RKO (cell line): ENCODE measurements at regions not wholly inside any gene's neighbourhood (a gene's known extent, or its start where the extent isn't known, plus 50 kb on each side); places are given as distances from the start of the nearest gene placed in this dataset.
"Not testable (repeated sequence)": the region's sequence is repeated elsewhere in the genome, so short reads cannot be mapped to it uniquely, and the experiment has no call there.

Experiments
- DNase-seq: peaks from one replicate; pipeline ENCODE4 v3.0.0-alpha.2; 2016; ENCODE audit warnings: low spot score

DNA sequence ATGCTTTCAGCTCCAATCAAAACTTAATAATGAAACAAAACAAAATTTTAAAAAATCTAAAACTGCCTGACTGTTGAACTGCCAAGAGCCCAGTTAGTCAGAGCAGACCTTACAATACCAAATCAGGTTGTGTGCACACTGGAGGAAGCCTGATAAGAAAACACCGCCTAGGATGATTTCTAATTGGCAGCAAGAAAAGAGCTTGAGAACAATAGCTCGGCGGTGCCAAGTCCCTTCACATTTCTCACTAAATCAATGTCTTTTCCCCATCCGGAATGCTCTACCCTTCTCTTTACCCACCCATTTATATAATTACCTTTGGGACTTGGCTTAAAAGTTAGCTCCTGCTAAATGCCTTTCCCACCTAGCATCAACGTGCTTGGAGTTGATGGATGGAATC is 256.7 kb downstream of the C12orf75 start:
- DNase-seq: no peak

- no peak for DNase-seq
Observed at GRCh38 chr12:105588106-105588505, 257.6 kb downstream of the C12orf75 start.

GRCh38 chr12:105590571-105590970 is 260.1 kb downstream of the C12orf75 start:
- DNase-seq: no peak

DNA sequence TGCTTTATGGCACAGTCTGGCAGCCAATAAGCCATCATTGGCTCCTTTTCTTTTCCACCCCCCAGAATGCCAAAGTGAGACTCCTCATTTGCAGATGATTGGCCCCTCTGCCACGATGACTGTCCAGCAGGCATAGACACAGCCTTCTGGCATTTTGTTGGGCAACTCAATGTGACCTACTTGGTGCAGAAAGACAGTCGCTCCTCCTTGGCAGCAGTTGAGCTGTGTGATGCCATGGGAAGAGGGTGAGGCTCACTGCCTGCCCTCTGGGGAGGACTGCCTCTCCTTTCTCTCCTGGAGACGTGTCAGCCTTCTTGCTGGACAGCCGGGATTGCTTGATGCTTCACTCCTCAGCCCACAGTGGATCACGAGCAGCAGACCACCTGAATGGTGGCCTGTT is 264.9 kb downstream of the C12orf75 start:
- no peak for DNase-seq

- no peak for DNase-seq
Observed at GRCh38 chr12:105596731-105597130, 266.2 kb downstream of the C12orf75 start.

DNA sequence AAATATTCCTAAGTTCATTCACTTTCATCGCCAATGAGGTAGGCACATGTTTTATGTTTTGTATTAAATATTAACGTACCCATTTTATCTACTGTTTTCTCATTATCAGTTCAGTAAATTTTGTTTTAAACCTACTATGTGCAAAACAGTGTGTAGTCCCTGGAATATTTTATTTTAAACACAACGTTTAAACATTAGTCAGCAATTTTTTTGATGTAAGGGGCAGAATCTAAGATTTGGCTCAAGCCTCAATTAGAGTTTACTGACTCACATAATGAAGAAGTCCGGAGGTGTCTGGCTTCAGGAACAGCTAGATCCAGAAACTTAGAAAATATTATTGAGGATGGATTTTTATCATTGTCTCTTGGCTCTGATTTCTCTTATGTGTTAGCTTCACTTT is 267.5 kb downstream of the C12orf75 start:
- no peak for DNase-seq

GRCh38 chr12:105600911-105601545 is 270.5 kb downstream of the C12orf75 start:
- DNase-seq: no peak

DNA sequence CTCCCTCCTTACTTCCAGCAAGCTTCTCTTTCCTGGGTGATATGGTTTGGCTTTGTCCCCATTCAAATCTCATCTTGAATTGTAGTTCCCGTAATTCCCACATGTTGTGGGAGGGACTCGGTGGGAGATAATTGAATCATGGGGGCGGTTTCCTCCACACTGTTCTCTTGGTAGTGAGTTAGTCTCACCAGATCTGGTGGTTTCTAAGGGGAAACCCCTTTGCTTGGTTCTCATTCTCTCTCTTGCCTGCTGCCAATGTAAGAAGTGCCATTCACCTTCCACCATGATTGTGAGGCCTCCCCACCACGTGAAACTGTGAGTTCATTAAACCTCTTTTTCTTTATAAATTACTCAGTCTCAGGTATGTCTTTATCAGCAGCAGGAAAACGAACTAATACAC is 271.8 kb downstream of the C12orf75 start:
- DNase-seq: not testable (repeated sequence)

GRCh38 chr12:105604281-105604680 is 273.8 kb downstream of the C12orf75 start:
- not testable (repeated sequence) for DNase-seq

DNA sequence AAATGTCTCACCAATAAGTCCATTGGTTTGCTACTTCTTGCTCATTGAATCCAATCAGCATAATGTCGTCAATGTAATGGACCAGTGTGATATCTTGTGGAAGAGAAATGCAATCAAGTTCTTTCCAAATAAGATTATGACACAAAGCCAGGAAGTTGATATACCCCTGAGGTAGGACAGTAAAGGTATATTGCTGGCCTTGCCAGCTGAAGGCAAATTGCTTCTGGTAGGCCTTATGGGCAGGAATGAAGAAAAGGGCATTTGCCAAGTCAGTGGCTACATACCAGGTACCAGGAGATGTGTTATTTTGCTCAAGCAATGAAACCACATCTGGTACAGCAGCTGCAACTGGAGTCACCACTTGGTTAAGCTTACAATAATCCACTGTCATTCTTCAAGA is 276.1 kb downstream of the C12orf75 start:
- DNase-seq: not testable (repeated sequence)

GRCh38 chr12:105609001-105609400 is 278.5 kb downstream of the C12orf75 start:
- DNase-seq: not testable (repeated sequence)

DNA sequence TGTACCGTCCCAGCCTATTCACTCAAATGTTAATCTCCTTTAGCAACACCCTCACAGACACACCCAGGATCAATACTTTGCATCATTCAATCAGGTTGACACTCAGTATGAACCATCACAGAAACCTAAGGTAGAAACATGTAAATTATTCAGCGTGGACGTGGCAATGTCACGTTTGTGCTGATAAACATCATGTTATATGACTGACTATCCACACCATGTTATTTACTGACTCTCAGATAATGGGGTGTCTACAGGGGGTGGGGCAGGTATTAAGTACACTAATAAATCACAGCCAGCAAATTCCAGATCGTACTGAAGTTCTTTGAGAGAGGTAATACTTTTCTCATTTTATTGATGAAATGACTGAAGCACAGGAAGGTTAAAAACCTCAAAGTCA is 280.0 kb downstream of the C12orf75 start:
- no peak for DNase-seq

DNA sequence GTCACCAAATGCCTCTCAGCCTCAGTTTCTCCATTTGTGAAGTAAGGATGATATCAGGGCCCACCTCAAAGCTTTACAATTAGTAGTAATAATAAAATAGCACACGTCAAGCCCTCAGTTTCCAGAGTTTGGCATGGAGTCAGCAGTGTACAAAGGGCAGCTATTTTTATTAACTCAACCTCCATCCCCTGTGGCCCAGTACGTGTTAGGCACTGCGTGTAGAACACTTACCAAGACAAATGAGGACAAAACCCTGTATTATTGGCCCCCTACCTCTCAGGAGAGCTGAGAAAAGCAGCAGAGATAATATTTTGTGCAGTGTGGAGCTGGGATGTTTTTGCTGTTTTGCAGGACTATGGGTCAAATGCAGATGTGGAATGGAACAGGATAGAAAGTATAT is 280.8 kb downstream of the C12orf75 start:
- DNase-seq: no peak

DNA sequence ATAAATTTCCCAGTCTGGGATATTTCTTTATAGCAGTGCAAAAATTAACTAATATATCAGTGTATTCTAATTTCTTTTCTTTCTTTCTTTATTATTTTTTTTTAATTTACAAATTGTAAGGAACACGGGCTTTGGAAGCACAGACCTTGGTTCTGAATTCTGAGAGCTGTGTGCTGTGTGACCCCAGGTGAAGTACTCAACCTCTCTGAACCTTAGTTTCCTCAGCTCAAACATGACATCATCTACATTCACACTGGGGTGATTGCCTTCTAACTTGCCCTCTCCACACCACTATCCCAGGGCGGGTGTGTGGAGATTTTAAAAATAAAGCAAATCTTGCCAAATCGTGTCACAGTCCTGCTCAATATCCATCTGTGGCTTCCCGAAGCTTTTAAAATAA is 282.8 kb downstream of the C12orf75 start:
- DNase-seq: no peak

GRCh38 chr12:105613887-105614286 is 283.4 kb downstream of the C12orf75 start:
- DNase-seq: no peak

DNA sequence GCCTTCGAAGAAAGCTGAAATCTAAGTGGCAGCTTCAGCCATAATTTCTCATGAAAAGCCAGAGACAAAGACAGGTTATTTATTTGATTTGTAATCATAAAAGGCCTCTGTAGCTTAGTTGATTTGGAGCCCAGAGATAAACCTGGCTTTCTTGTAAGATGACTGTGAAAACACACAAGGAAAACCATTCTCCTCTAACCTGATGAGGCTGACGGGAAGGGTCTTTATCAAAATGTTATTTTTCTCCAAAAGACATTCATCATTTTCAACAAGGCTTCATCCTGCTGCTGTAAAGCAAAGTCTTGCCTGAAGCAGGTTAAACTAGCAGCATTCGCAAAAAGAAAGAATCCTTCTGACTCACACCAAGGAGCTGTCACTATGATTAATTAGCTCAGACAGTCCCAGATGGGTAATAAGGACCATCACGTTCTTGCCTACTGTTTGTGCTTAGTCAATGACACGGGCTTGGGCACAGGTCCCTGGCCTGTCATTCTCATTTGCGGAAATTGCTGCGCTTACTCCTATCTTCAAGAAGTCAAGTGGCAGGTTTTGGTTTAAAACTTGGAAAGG is 286.6 kb downstream of the C12orf75 start:
- DNase-seq: no peak

DNA sequence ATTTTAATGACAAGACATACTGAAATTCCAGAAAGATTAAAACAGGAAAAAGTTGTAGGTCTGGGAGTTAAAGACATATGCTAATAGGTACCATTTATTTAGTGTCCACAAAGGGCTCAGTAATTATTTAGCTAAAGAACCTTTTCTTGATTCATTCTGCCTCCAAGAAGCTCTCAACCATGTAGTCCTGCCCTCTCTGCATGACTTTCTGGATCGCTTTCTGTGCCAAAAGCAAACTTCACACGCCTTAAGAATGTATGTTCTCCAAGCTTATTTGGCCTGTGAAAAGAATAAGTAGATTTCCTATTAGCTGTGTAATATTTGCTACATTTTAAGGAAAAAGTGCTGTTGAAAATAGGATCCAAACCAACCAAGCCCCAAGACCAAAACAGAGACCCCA is 291.7 kb downstream of the C12orf75 start:
- no peak for DNase-seq

- DNase-seq: no peak
Observed at GRCh38 chr12:105622846-105623736, 292.6 kb downstream of the C12orf75 start.

GRCh38 chr12:105626653-105627052 is 296.2 kb downstream of the C12orf75 start:
- DNase-seq: no peak

GRCh38 chr12:105637470-105637869 is 307.0 kb downstream of the C12orf75 start:
- no peak for DNase-seq

GRCh38 chr12:105640761-105641160 is 310.3 kb downstream of the C12orf75 start:
- DNase-seq: no peak

- DNase-seq: no peak
Observed at GRCh38 chr12:105641749-105642148, 311.3 kb downstream of the C12orf75 start.

- DNase-seq: no peak
Observed at GRCh38 chr12:105644770-105645169, 314.3 kb downstream of the C12orf75 start.
